C1 segment of cervical spinal cord (tissue), 14 donors: ENCODE measurements at regions not wholly inside any gene's neighbourhood (a gene's known extent, or its start where the extent isn't known, plus 50 kb on each side); places are given as distances from the start of the nearest gene placed in this dataset.
"Not testable (repeated sequence)": the region's sequence is repeated elsewhere in the genome, so short reads cannot be mapped to it uniquely, and the experiment has no call there.

Source experiments
- DNase-seq, 14 donors: peaks; one replicate each; lab custom pipeline; 2025; lab: John Stamatoyannopoulos, UW

DNA sequence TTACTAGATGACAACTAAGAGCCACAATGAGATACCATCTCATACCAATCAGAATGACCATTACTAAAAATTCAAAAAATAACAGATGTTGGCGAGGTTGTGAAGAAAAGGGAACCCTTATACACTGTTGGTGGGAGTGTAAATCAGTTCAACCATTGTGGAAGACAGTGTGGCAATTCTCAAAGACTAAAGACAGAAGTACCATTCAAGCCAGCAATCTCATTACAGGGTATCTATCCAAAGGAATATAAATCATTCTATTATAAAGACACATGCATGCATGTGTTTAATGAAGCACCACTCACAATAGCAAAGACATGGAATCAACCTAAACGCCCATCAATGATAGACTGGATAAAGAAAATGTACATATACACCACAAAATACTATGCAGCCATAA, 705.1 kb upstream of the ACVR2A start:
- not testable (repeated sequence) for DNase-seq

GRCh38 chr2:147137711-147138110, 707.1 kb upstream of the ACVR2A start:
- no peak for DNase-seq

DNA sequence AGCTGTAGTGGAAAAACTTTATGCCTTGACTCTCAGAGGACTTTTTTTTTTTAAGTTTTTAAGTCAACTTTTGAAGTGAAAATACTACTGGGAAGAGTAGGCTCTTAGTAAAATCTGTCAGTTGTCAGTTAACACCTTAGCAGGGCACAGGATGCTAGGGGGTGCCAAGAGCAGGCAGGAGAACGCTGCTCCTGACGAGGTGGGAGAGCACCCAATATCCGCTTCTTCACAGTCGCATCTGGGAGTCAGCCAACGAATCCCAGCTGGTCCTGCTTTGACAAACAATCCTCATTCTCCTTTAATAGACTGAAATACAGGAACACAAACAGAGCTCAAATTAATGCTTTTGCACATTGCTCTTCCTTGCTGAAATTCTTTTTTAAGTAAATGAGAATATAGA, 709.5 kb upstream of the ACVR2A start:
- peak in 1 of 14 donors; percentile 2 for DNase-seq

- no peak for DNase-seq
These were observed 711.4 kb upstream of the ACVR2A start for GRCh38 chr2:147133286-147133908.

- no peak for DNase-seq
These were observed 719.7 kb upstream of the ACVR2A start for GRCh38 chr2:147125145-147125544.

GRCh38 chr2:147122944-147123343, 721.9 kb upstream of the ACVR2A start:
- no peak for DNase-seq

GRCh38 chr2:147110962-147111361, 733.9 kb upstream of the ACVR2A start:
- no peak for DNase-seq

DNA sequence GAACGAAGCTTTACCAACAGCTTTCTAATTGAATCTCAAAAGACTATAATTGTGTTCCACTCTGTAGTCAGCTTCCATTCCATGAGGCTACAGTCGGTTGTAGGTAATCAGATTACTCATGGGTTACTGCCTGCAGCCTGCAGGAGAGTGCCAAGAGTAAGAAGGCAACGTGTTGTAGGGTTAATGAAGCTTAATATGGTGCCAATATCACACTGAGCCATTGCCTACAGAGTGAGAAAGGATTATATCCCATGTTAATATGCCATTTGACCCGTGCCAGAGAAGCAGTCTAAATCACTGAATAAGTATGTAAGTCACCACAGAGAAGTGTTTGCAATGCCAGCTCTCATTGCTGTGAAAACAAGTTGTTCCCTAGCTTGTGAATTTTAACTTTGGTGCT, 734.5 kb upstream of the ACVR2A start:
- no peak for DNase-seq

- DNase-seq: no peak
These were observed 735.5 kb upstream of the ACVR2A start for GRCh38 chr2:147109291-147109690.

GRCh38 chr2:147108548-147108947, 736.3 kb upstream of the ACVR2A start:
- no peak for DNase-seq

GRCh38 chr2:147101941-147102790, 742.7 kb upstream of the ACVR2A start:
- no peak for DNase-seq

DNA sequence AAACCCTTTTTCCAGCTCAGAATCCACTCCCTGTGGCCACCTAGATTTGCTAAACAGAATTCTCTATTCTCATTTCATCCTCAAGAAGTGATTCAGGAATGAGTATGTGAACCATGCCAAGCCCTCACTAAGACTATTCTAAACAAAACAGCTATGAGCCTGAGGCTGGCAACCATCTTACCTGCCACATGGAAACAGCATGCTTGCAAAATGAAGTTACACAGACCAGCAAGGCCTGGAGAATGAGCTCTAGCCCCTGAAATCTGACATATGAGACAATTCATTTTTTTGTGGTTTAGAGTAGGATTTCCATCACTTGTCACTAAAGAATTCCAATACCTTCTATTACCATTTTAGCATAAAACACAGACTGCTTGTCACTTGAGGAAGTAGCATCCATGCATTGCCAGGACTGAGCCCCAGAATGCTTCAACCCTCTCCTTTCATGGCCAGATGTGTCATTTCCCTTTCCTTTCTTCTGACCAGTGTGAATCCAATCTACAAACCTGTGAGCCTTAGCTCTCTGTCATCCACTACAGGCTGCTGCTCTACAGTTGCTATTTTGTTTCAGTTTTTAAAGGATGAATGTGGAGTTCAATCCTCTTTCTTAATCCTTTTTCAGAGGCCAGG, 744.3 kb upstream of the ACVR2A start:
- DNase-seq: no peak

GRCh38 chr2:147099845-147100244, 745.0 kb upstream of the ACVR2A start:
- DNase-seq: no peak

DNA sequence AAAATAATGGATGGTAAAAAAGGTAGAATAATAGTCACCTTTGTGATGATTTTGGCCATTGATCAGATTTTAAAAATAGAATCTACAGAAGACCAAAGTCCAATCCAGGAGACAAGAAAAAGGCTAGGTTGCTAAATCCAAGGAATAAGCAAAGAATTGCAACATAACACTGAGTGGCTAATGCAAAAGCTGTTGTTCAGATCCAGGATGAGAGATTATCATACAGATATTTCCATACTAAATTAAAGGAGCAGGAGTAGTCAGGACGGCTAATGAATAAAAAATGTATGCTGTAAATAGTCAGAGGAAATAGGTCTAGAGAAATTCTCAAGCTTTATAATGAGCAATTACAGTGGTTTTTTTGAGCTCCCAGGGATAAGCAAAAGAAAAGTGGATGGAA, 745.9 kb upstream of the ACVR2A start:
- no peak for DNase-seq

DNA sequence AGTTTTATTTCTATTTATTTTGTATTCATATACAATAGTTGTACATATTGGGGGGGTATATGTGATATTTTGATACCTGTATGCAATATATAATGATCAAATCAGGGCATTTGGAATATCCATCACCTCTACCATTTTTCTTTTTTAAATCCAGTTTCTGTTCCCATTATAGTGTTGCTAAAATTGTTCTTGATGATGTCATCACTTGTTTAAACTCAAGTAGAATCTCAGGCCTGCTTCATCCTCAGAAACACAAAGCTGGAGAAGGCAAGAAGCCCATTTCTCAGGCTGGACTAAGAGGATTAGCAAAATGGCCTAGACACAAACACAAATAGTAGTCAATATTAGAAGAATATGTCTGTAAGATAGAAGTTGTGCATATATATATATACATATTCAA, 747.1 kb upstream of the ACVR2A start:
- no peak for DNase-seq

DNA sequence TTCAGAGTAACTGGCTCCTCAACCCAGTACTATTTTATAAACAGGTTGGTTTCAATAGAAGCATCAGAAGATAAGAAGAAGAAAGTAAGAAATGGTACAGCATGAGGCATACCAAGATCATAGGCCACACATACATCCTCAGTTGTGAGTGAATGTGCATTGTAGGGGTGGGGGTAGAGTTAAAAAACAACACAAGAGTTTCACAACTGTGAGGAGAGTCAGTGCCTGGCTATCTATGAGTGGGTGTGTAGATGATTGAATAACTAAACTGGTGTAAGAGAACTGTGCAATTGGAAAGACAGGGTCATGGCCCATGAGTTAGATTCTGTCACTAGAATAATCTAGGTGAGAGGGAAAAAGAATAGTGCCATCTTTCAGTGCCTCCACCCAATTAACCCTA, 748.2 kb upstream of the ACVR2A start:
- no peak for DNase-seq

- DNase-seq: no peak
These were observed 749.5 kb upstream of the ACVR2A start for GRCh38 chr2:147095376-147095775.

DNA sequence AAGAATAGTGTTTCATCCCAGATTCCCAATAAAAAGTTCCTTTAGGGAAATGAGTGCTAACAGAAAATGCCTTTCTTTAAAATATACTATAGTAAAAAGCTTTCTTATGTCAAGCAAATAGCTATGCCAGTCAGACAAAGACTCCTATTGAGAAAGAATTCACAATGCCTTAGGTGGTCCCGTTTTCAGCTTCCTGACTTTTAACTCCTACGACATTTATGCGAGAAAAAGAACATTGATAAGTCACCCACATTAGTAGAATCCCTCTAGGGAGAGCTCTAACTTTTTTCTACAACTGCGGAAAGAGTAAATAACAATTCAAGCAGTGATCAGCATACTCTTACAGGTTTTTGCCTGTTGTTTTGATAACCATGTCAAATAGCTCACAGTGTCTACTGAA, 750.8 kb upstream of the ACVR2A start:
- DNase-seq: no peak

GRCh38 chr2:147092266-147092665, 752.6 kb upstream of the ACVR2A start:
- no peak for DNase-seq

DNA sequence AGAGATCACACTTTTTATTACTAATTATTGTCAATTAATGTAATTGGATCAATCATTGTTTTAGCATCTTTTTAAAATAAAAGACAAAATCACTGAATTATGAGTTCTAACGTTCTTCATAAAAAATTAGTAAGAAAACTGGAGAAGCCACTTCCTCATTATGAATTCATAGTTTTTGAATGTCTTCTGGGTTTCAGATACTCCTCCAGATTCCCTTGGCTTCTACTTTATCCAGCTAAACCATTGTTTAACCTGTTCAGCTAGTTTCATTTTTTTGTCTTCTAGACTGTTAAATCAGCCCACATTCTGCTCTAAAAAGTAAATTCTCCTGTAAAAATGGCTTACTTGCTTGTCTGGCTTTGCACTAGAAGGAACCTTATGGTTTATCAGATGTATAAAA, 753.4 kb upstream of the ACVR2A start:
- no peak for DNase-seq

DNA sequence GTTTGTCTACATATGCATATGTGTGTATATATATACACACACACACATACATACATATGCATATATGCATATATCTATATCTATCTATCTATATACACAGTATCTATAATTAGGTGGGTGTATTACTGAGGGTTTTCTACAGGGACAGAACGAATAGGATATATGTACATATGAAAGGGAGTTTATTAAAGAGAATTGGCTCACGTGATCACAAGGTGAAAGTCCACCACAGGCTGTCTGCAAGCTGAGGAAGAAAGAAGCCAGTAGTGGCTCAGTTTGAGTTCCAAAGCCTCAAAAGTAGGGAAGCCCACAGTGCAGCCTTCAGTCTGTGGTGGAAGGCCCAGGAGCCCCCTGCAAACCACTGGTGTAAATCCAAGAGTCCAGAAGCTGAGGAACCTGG, 756.0 kb upstream of the ACVR2A start:
- no peak for DNase-seq

GRCh38 chr2:147086715-147087114, 758.1 kb upstream of the ACVR2A start:
- no peak for DNase-seq

GRCh38 chr2:147083664-147084063, 761.2 kb upstream of the ACVR2A start:
- no peak for DNase-seq
